ENCODE measurements at regions not wholly inside any gene's neighbourhood (a gene's known extent, or its start where the extent isn't known, plus 50 kb on each side); places are given as distances from the start of the nearest gene placed in this dataset.

DNA sequence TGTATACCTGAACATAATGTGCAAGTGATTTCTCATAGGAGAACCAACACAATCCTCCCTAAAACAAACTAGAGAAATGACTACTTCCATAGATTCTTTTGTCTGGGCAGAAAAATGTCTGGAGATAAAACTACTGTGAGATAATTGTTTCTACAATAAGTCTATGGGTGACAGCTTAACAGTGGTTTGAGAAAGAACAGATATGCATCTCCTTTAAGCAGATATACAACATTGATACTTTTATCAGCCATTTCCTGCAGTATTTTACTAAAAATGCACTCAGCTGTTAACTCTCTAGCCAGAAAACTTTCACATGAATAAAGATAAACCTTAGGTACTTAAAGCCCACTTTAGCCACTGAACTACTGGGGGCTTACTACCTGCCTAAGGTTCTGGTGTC lies 1132.4 kb downstream of the EFNB2 start:
- Histone ChIP-seq H3K36me3 (replicated peaks) (no peaks in the 10 kb centered on the region), H3K4me3 (ENCODE audit: low read depth, low read length) (no peak overlapping the region), H3K27ac (no peak overlapping the region), H3K27me3 (replicated peaks) (no peaks in the 10 kb centered on the region)
- in situ Hi-C loops (cut with HindIII; ENCODE audit: low pct_ligation_motif_present, low sequenced_read_pairs): no loop called here
- TF ChIP-seq, protein P1, sequence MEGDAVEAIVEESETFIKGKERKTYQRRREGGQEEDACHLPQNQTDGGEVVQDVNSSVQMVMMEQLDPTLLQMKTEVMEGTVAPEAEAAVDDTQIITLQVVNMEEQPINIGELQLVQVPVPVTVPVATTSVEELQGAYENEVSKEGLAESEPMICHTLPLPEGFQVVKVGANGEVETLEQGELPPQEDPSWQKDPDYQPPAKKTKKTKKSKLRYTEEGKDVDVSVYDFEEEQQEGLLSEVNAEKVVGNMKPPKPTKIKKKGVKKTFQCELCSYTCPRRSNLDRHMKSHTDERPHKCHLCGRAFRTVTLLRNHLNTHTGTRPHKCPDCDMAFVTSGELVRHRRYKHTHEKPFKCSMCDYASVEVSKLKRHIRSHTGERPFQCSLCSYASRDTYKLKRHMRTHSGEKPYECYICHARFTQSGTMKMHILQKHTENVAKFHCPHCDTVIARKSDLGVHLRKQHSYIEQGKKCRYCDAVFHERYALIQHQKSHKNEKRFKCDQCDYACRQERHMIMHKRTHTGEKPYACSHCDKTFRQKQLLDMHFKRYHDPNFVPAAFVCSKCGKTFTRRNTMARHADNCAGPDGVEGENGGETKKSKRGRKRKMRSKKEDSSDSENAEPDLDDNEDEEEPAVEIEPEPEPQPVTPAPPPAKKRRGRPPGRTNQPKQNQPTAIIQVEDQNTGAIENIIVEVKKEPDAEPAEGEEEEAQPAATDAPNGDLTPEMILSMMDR (IDR thresholded peaks at IDR 0.05; ENCODE audit: low read depth, low read length, missing control alignments): no peak
- no peak for DNase-seq

DNA sequence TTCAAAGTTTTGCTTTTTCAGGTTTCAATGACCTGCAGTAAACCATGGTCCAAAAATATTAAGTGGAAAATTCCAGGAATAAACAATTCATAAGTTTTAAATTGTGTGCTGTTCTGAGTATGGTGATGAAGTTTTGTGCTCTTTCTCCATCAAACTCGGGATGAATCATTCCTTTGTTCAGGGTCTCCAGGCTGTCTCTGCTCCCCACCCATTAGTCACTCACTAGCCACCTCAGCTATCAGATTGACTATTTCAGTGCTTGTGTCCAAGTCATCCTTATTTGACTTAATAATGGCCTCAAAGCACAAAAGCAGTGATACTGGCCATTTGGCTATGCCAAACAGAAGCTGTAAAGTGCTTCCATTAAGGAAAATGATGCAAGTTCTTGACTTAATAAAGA lies 1140.4 kb downstream of the EFNB2 start:
- in situ Hi-C loops (cut with HindIII; ENCODE audit: low pct_ligation_motif_present, low sequenced_read_pairs): no loop called here
- no peak overlapping the region for H3K4me3 ChIP-seq (ENCODE audit: low read depth, low read length)
- no peak overlapping the region for H3K27ac ChIP-seq
- DNase-seq: peak; percentile 11
- TF ChIP-seq, protein P1 (IDR thresholded peaks at IDR 0.05; ENCODE audit: low read depth, low read length, missing control alignments): no peak
- no peaks in the 10 kb centered on the region for H3K27me3 ChIP-seq (replicated peaks)
- no peaks in the 10 kb centered on the region for H3K36me3 ChIP-seq (replicated peaks)

DNA sequence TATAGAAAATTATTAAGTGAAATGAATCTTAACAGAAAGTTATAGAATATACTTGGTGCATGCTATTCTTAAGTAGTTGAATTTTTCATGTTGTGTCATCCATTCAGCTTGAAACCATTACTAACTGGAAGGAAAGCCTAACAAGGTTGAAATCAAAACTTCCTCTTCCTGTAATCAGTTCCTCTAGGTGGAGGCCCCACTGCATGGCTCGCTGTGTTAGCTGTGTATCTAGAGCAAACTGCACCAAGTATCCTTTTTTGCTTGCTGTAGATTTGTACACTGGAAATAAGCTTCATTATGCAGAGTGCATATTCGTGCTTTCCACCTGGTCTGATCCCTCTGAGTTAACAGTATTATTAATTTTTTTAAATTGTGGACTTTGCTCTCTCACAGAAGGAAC lies 1146.1 kb downstream of the EFNB2 start:
- in situ Hi-C loops (cut with HindIII; ENCODE audit: low pct_ligation_motif_present, low sequenced_read_pairs): no loop called here
- no peaks in the 10 kb centered on the region for H3K36me3 ChIP-seq (replicated peaks)
- H3K4me3 ChIP-seq (ENCODE audit: low read depth, low read length): no peak overlapping the region
- H3K27me3 ChIP-seq (replicated peaks): no peaks in the 10 kb centered on the region
- no peak overlapping the region for H3K27ac ChIP-seq
- TF ChIP-seq, protein P1 (IDR thresholded peaks at IDR 0.05; ENCODE audit: low read depth, low read length, missing control alignments): no peak
- no peak for DNase-seq

DNA sequence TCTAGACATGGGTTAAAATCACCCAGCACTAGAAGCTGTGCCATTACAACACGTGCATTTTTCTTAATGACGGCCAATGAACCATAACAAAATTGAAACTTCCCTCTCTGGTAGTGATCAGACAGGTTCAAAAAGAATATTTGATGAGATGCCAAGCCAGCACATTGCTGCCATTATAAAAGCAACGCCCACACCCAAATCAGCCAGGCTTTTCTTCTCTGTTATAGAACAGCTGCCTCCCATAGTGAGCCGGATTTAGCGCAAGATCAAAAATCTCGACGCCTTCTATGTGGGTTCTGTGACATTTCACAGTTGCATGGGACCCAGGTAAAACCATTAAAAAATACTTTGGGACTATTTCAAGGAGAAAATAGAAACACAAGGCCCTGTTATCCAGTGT lies 1158.0 kb downstream of the EFNB2 start:
- Histone ChIP-seq H3K36me3 (replicated peaks) (no peaks in the 10 kb centered on the region), H3K4me3 (ENCODE audit: low read depth, low read length) (no peak overlapping the region), H3K27me3 (replicated peaks) (no peaks in the 10 kb centered on the region), H3K27ac (no peak overlapping the region)
- DNase-seq: no peak
- TF ChIP-seq, protein P1 (IDR thresholded peaks at IDR 0.05; ENCODE audit: low read depth, low read length, missing control alignments): no peak
- in situ Hi-C loops (cut with HindIII; ENCODE audit: low pct_ligation_motif_present, low sequenced_read_pairs): no loop called here

DNA sequence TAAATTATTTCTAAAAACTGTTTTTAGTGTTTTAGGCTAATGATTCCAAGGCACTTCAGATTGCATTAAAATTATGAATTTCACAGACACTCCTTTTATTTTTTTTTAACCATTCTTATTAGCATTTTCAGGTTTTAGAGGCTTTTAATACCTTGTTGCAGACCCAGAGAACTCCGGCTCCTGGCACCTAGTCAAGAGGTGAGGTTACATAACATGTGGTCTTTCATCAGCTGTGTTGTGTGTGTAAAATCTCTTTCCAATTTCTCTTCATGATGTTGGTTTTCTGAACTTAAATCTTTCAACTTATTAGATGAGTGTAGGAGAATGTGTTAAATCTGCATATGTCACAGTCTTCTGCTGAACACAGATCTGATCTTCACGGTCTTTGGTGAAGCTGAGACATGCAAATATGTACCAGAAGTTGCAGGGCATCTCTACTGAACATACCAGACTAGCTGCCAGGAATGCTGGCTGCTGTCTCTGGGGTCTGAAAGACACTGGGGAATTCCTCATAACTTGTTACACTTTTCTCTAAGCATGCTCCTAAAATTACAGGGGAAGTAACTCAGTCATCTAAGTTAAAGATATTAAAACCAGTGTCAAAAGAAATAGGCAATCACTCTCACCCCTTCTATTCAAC lies 1165.3 kb downstream of the EFNB2 start:
- Histone ChIP-seq H3K4me3 (ENCODE audit: low read depth, low read length) (no peak overlapping the region), H3K27ac (no peak overlapping the region), H3K36me3 (replicated peaks) (no peaks in the 10 kb centered on the region), H3K27me3 (replicated peaks) (no peaks in the 10 kb centered on the region)
- in situ Hi-C loops (cut with HindIII; ENCODE audit: low pct_ligation_motif_present, low sequenced_read_pairs): no loop called here
- DNase-seq: no peak
- TF ChIP-seq, protein P1 (IDR thresholded peaks at IDR 0.05; ENCODE audit: low read depth, low read length, missing control alignments): no peak

DNA sequence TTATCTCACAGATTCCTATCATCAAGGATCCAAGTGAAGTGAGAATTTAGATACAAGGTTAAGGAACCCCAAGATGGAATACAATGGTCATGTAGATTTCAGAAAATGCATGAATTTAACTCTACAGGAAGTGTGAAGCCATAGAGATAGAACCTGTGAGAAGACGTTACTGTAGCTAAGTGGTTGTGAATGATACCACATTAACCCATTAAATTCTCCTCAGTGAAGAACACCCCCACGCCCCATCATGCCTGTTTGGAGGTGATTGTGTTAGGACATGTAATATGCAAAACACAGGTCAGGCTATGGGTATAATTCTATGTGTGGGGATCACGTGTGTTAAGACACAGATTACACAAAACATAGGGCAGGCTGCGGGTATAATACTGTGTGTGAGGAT lies 1166.7 kb downstream of the EFNB2 start:
- no peaks in the 10 kb centered on the region for H3K36me3 ChIP-seq (replicated peaks)
- in situ Hi-C loops (cut with HindIII; ENCODE audit: low pct_ligation_motif_present, low sequenced_read_pairs): no loop called here
- DNase-seq: no peak
- no peak overlapping the region for H3K4me3 ChIP-seq (ENCODE audit: low read depth, low read length)
- H3K27me3 ChIP-seq (replicated peaks): no peaks in the 10 kb centered on the region
- H3K27ac ChIP-seq: no peak overlapping the region
- TF ChIP-seq, protein P1 (IDR thresholded peaks at IDR 0.05; ENCODE audit: low read depth, low read length, missing control alignments): no peak

Measured in brain microvascular endothelial cell (primary cell).